G401 (cell line): ENCODE measurements at regions not wholly inside any gene's neighbourhood (a gene's known extent, or its start where the extent isn't known, plus 50 kb on each side); places are given as distances from the start of the nearest gene placed in this dataset.

Experiments used
- DNase-seq: peaks from one replicate; pipeline ENCODE4 v3.0.0-alpha.2; 2015; ENCODE audit warnings: low spot score
- in situ Hi-C: cut with HindIII; loops from 2 replicates; pipeline ENCODE4 v1.10.0; 2016; ENCODE audit warnings: low sequenced_read_pairs, mixed read lengths

- no peak for DNase-seq
- in situ Hi-C loops: no loop called here
Measured at GRCh38 chr15:100778831-100779288, 100.8 kb upstream of the ALDH1A3 start.

GRCh38 chr15:100779331-100780207, 100.1 kb upstream of the ALDH1A3 start:
- DNase-seq: no peak
- in situ Hi-C loops: no loop called here

- no peak for DNase-seq
- in situ Hi-C loops: no loop called here
Measured at GRCh38 chr15:100780208-100780800, 99.3 kb upstream of the ALDH1A3 start.

GRCh38 chr15:100781061-100781960, 98.3 kb upstream of the ALDH1A3 start:
- in situ Hi-C loops: no loop called here
- DNase-seq: no peak

- DNase-seq: no peak
- in situ Hi-C loops: no loop called here
Measured at GRCh38 chr15:100781961-100782530, 97.6 kb upstream of the ALDH1A3 start.

GRCh38 chr15:100783291-100783690, 96.3 kb upstream of the ALDH1A3 start:
- in situ Hi-C loops: no loop called here
- no peak for DNase-seq

- DNase-seq: no peak
Measured at GRCh38 chr15:100783760-100784492, 95.7 kb upstream of the ALDH1A3 start.

GRCh38 chr15:100784493-100785180, 95.0 kb upstream of the ALDH1A3 start:
- DNase-seq: no peak
- in situ Hi-C loops: no loop called here

More at GRCh38 chr15:100783760-100784492, 95.7 kb upstream of the ALDH1A3 start:
- in situ Hi-C loops: no loop called here

GRCh38 chr15:100785181-100786138, 94.2 kb upstream of the ALDH1A3 start:
- in situ Hi-C loops: no loop called here

GRCh38 chr15:100786139-100786531, 93.5 kb upstream of the ALDH1A3 start:
- DNase-seq: no peak
- in situ Hi-C loops: no loop called here

More at GRCh38 chr15:100785181-100786138, 94.2 kb upstream of the ALDH1A3 start:
- DNase-seq: no peak

GRCh38 chr15:100786901-100787566, 92.6 kb upstream of the ALDH1A3 start:
- in situ Hi-C loops: no loop called here
- DNase-seq: no peak

- no peak for DNase-seq
- in situ Hi-C loops: no loop called here
Measured at GRCh38 chr15:100787567-100788417, 91.8 kb upstream of the ALDH1A3 start.

- in situ Hi-C loops: no loop called here
- no peak for DNase-seq
Measured at GRCh38 chr15:100788418-100789105, 91.1 kb upstream of the ALDH1A3 start.

- DNase-seq: no peak
- in situ Hi-C loops: no loop called here
Measured at GRCh38 chr15:100790786-100791265, 88.8 kb upstream of the ALDH1A3 start.

- DNase-seq: no peak
- in situ Hi-C loops: no loop called here
Measured at GRCh38 chr15:100794008-100794407, 85.6 kb upstream of the ALDH1A3 start.
